SU-DHL-6 (cell line): ENCODE measurements at regions not wholly inside any gene's neighbourhood (a gene's known extent, or its start where the extent isn't known, plus 50 kb on each side); places are given as distances from the start of the nearest gene placed in this dataset.

ENCODE experiments used
- H2AFZ ChIP-seq: fragments of 200-600 bp; sonication (generic); 2 replicates; pipeline ENCODE4 v1.6.1; 2014; ENCODE audit warnings: low read depth, mild to moderate bottlenecking, moderate library complexity, mixed read lengths, antibody characterized with exemption, low read length; ENCODE audit not compliant: severe bottlenecking
- H3F3A ChIP-seq: fragments of 200-600 bp; shearing (Covaris generic); 2 replicates; pipeline ENCODE4 v1.6.0; 2016; ENCODE audit warnings: antibody characterized with exemption, mild to moderate bottlenecking; ENCODE audit not compliant: insufficient read depth
- H3K27ac ChIP-seq: fragments of 200-600 bp; sonication (generic); 2 replicates; pipeline ENCODE4 v1.5.1; 2016; ENCODE audit warnings: low read depth, mild to moderate bottlenecking, low read length, moderate library complexity, mixed read lengths
- H3K27me3 ChIP-seq: fragments of 200-600 bp; sonication (generic), shearing (Covaris generic); 2 replicates; pipeline ENCODE4 v1.6.0; 2014; ENCODE audit warnings: mild to moderate bottlenecking, low read length
- H3K36me3 ChIP-seq: fragments of 200-600 bp; sonication (generic); 2 replicates; pipeline ENCODE4 v1.6.1; 2014; ENCODE audit warnings: mild to moderate bottlenecking, low read length, mixed read lengths
- H3K4me2 ChIP-seq: fragments of 300-600, 200-600 bp; shearing (Covaris generic), sonication (generic); 2 replicates; pipeline ENCODE4 v1.6.0; 2014; ENCODE audit warnings: low read length, low read depth, mild to moderate bottlenecking; ENCODE audit not compliant: poor library complexity, severe bottlenecking
- H3K4me3 ChIP-seq: fragments of 200-600 bp; sonication (generic); 2 replicates; pipeline ENCODE4 v1.5.1; 2014; ENCODE audit warnings: antibody characterized with exemption, low read length, mild to moderate bottlenecking, mixed read lengths; ENCODE audit not compliant: insufficient read depth, poor library complexity, severe bottlenecking
- H3K79me2 ChIP-seq: fragments of 200-600 bp; sonication (generic); 2 replicates; pipeline ENCODE4 v1.6.1; 2014; ENCODE audit warnings: mild to moderate bottlenecking, low read length, moderate library complexity; ENCODE audit not compliant: insufficient read depth
- H3K9ac ChIP-seq: fragments of 200-600 bp; sonication (generic); 2 replicates; pipeline ENCODE4 v1.7.0; 2014; ENCODE audit warnings: mild to moderate bottlenecking, low read length
- H3K9me2 ChIP-seq: fragments of 200-600 bp; sonication (generic); replicated peaks from 2 replicates; pipeline ENCODE4 v1.6.1; 2014; ENCODE audit warnings: low read length; ENCODE audit not compliant: insufficient read depth
- H3K9me3 ChIP-seq: fragments of 200-600 bp; sonication (generic); 2 replicates; pipeline ENCODE4 v1.6.1; 2014; ENCODE audit warnings: low read length, mixed read lengths; ENCODE audit not compliant: insufficient read depth
- H4K20me1 ChIP-seq: fragments of 200-600 bp; sonication (generic); 2 replicates; pipeline ENCODE4 v1.6.1; 2014; ENCODE audit warnings: low read depth, mild to moderate bottlenecking, antibody characterized with exemption, low read length, moderate library complexity, mixed read lengths
- EZH2phosphoT487 ChIP-seq: fragments of 200-600 bp; sonication (generic), shearing (Covaris generic); conservative IDR thresholded peaks from 2 replicates; pipeline ENCODE4 v1.6.1; 2018; ENCODE audit warnings: mild to moderate bottlenecking, antibody characterized with exemption, low read length, moderate library complexity, mixed read lengths
- TF ChIP-seq, protein P1 (sequence below): fragments of 200-600 bp; sonication (generic); IDR thresholded peaks from one replicate; pipeline ENCODE4 v1.5.1; 2017; ENCODE audit warnings: antibody characterized with exemption, mild to moderate bottlenecking, low read length, moderate library complexity; ENCODE audit not compliant: insufficient read depth, poor library complexity, severe bottlenecking

- Histone ChIP-seq H3K27ac (no peak overlapping the region), H3K4me2 (no peak overlapping the region), H3K9me2 (no peaks in the 10 kb centered on the region), H3K27me3 (no peaks in the 10 kb centered on the region), H3F3A (no peaks in the 10 kb centered on the region), H2AFZ (no peak overlapping the region), H3K9me3 (no peaks in the 10 kb centered on the region), H3K4me3 (no peak overlapping the region), H3K9ac (no peak overlapping the region), H4K20me1 (no peaks in the 10 kb centered on the region), H3K36me3 (no peaks in the 10 kb centered on the region), H3K79me2 (no peaks in the 10 kb centered on the region)
- no peak for TF ChIP-seq EZH2phosphoT487
- TF ChIP-seq, protein P1, sequence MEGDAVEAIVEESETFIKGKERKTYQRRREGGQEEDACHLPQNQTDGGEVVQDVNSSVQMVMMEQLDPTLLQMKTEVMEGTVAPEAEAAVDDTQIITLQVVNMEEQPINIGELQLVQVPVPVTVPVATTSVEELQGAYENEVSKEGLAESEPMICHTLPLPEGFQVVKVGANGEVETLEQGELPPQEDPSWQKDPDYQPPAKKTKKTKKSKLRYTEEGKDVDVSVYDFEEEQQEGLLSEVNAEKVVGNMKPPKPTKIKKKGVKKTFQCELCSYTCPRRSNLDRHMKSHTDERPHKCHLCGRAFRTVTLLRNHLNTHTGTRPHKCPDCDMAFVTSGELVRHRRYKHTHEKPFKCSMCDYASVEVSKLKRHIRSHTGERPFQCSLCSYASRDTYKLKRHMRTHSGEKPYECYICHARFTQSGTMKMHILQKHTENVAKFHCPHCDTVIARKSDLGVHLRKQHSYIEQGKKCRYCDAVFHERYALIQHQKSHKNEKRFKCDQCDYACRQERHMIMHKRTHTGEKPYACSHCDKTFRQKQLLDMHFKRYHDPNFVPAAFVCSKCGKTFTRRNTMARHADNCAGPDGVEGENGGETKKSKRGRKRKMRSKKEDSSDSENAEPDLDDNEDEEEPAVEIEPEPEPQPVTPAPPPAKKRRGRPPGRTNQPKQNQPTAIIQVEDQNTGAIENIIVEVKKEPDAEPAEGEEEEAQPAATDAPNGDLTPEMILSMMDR, result no peak
These were observed 327.7 kb downstream of the CDK5RAP2 start for GRCh38 chr9:120252248-120252647.

DNA sequence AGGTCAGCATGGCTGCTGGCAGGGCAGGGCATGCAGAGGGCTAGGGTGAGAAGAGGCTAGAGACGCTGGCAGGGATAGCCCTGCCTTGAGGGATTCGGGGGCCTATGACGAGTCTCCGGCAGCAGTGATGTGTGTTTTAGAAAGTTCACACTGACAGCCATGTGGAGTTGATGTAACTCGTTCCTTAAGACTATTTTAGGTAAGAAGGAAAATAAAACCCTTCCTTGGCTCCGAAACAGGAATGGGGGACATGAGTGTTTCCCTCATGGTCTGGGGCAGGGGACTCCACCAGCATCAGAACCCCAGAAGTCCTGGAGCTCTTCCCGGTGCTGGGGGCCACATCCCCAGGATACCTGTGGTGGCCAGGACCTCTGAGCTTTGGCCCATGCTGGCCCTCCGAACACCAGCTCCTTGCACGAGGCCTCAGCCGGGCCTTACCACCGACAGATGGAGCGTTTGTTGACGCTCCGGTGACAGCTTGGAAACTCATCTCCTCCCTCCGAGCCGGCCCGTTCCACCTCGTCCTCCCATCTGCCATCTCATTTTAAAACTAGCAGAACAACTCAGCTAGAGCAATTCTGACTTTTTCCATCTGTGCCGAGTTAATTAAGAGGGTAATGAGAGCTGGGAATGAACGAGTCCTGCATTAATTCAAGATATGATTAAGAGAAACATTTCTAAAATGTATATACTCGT, 337.7 kb downstream of the CDK5RAP2 start:
- Histone ChIP-seq H3K79me2 (no peaks in the 10 kb centered on the region), H3K27me3 (no peaks in the 10 kb centered on the region), H3K4me2 (no peak overlapping the region), H3K9me3 (no peaks in the 10 kb centered on the region), H3K9ac (no peak overlapping the region), H3K9me2 (no peaks in the 10 kb centered on the region), H3K27ac (no peak overlapping the region), H2AFZ (no peak overlapping the region), H4K20me1 (no peaks in the 10 kb centered on the region), H3F3A (no peaks in the 10 kb centered on the region), H3K36me3 (no peaks in the 10 kb centered on the region), H3K4me3 (no peak overlapping the region)
- no peak for TF ChIP-seq EZH2phosphoT487
- TF ChIP-seq, protein P1, result no peak

DNA sequence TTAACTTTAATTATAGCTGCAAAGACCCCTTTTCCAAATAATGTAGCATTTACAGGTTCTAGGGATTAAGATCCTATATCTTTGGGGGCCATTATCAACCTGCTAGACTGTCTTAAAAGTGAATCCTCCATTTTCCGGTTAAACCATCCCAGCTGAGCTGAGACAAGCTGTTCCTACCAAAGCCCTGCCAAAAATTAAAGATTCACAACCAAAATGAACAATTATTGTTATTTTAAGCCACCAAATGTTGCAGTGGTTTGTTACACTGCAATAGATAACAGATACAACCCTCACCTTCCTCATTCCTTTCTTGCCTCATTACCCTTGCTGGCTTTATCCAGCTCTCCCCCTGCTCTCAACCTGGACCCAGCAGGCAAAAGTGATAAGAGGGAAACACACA, 343.4 kb downstream of the CDK5RAP2 start:
- H3K9me3 ChIP-seq, result no peaks in the 10 kb centered on the region
- no peaks in the 10 kb centered on the region for H3F3A ChIP-seq
- no peaks in the 10 kb centered on the region for H3K79me2 ChIP-seq
- no peaks in the 10 kb centered on the region for H3K27me3 ChIP-seq
- no peak overlapping the region for H3K4me3 ChIP-seq
- no peaks in the 10 kb centered on the region for H3K9me2 ChIP-seq
- no peak for TF ChIP-seq EZH2phosphoT487
- TF ChIP-seq, protein P1, result no peak
- no peak overlapping the region for H3K9ac ChIP-seq
- H2AFZ ChIP-seq, result no peak overlapping the region
- no peak overlapping the region for H3K4me2 ChIP-seq
- H4K20me1 ChIP-seq, result no peaks in the 10 kb centered on the region
- no peaks in the 10 kb centered on the region for H3K36me3 ChIP-seq
- H3K27ac ChIP-seq, result no peak overlapping the region
